ENCODE measurements at regions not wholly inside any gene's neighbourhood (a gene's known extent, or its start where the extent isn't known, plus 50 kb on each side); places are given as distances from the start of the nearest gene placed in this dataset.
"Not testable (repeated sequence)": the region's sequence is repeated elsewhere in the genome, so short reads cannot be mapped to it uniquely, and the experiment has no call there.

DNA sequence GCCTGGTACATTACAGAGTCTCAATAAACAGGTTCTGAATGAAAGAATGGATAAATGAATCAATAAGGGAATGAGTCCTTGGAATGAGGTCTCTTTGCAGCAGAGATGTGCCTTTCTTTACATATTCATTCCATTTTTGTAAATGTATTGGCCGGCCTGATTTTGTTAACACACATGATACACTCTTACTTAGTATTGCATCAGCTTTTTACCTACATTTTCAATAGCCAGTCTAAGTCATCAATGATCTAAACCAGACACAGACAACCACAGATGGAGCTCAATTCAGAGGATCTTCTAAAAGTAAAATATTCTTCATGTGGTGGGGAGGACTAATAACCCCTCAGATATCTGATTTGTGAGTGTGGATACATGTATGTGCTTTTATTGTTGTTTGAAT, 653.1 kb downstream of the LMO4 start:
- H3K4me1 ChIP-seq (ENCODE audit: control insufficient read depth in 2 of 2, insufficient read depth in 2 of 2, low read length in 2 of 2): no peaks in the 10 kb centered on the region
- no peak overlapping the region for H3K4me3 Mint-ChIP-seq
- no peaks in the 10 kb centered on the region for H3K4me1 Mint-ChIP-seq
- no peak overlapping the region for H3K27ac Mint-ChIP-seq
- CTCF ChIA-PET: no interaction called here
- H3K9me3 ChIP-seq (ENCODE audit: control insufficient read depth in 2 of 3, low read length in 3 of 3): no peaks in the 10 kb centered on the region
- DNase-seq (no peak), ATAC-seq (no peak)
- H3K36me3 Mint-ChIP-seq: no peaks in the 10 kb centered on the region
- POLR2A ChIA-PET: no interaction called here
- no peak overlapping the region for H3K27ac ChIP-seq (ENCODE audit: low read depth, low read length)
- H3K36me3 ChIP-seq (ENCODE audit: control insufficient read depth in 2 of 3, insufficient read depth in 3 of 3, low read length in 3 of 3): no peaks in the 10 kb centered on the region
- no peaks in the 10 kb centered on the region for H3K9me3 Mint-ChIP-seq
- H3K4me3 ChIP-seq (ENCODE audit: low read length): no peak overlapping the region
- no peaks in the 10 kb centered on the region for H3K27me3 ChIP-seq (ENCODE audit: control insufficient read depth in 2 of 2, insufficient read depth in 2 of 2, low read length in 2 of 2)
- intact Hi-C loops (cut with micrococcal nuclease): no loop called here
- H3K27me3 Mint-ChIP-seq: peaks cover 0 to 11% (median 6%) of the 10 kb centered on the region in 5 donors

DNA sequence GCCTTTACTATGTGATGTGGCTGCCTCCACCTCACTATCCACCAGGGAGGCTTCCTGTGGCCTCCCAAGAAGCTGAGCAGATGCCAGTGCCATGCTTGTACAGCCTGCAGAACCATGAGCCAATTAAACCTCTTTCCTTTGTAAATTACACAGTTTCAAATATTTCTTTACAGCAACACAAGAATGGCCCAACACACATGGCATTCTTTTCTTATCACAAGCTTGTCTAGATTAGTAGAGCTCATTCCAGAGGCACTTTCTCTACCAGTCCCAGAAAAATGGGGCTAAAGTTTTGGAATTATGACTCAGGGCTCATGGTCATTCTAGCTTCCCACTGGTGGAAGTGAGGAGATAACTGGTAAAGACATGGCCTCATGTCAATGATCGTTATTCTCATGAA, 655.2 kb downstream of the LMO4 start:
- Mint-ChIP-seq H3K9me3 (no peaks in the 10 kb centered on the region), H3K4me3 (no peak overlapping the region), H3K27ac (no peak overlapping the region), H3K4me1 (no peaks in the 10 kb centered on the region), H3K36me3 (no peaks in the 10 kb centered on the region), H3K27me3 (peaks cover 0 to 11% (median 6%) of the 10 kb centered on the region in 5 donors)
- no peaks in the 10 kb centered on the region for H3K27me3 ChIP-seq (ENCODE audit: control insufficient read depth in 2 of 2, insufficient read depth in 2 of 2, low read length in 2 of 2)
- intact Hi-C loops (cut with micrococcal nuclease): no loop called here
- POLR2A ChIA-PET: no interaction called here
- DNase-seq: no peak
- no peaks in the 10 kb centered on the region for H3K9me3 ChIP-seq (ENCODE audit: control insufficient read depth in 2 of 3, low read length in 3 of 3)
- no peak overlapping the region for H3K4me3 ChIP-seq (ENCODE audit: low read length)
- H3K4me1 ChIP-seq (ENCODE audit: control insufficient read depth in 2 of 2, insufficient read depth in 2 of 2, low read length in 2 of 2): no peaks in the 10 kb centered on the region
- CTCF ChIA-PET: interaction anchor here (1.1 kb wide), 1 partner anchor 18 kb away, joined by 3 read pairs; no protein-coding TSS in a partner anchor
- no peaks in the 10 kb centered on the region for H3K36me3 ChIP-seq (ENCODE audit: control insufficient read depth in 2 of 3, insufficient read depth in 3 of 3, low read length in 3 of 3)
- H3K27ac ChIP-seq (ENCODE audit: low read depth, low read length): no peak overlapping the region
- ATAC-seq: no peak

DNA sequence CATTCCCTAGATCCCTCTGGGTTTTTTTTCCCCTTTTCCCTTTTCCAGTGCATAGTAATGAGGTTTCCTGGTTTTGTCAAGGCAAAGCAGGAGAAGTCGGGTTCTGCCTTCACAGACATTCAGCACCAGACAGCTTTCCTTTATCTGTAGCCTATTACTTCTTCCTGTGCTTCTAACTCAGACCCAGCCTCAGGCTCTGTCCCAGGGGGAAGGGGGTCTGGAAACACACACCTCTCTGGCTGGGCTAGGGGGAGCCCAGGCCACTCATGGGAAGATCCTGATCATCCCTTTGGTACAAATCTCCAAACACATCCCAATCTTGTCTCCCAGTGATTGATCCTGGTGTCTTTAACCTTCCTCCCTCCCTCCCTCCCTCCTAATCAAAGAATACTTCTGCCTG, 656.4 kb downstream of the LMO4 start:
- peaks cover 0 to 11% (median 6%) of the 10 kb centered on the region in 5 donors for H3K27me3 Mint-ChIP-seq
- POLR2A ChIA-PET: no interaction called here
- intact Hi-C loops (cut with micrococcal nuclease): no loop called here
- H3K9me3 ChIP-seq (ENCODE audit: control insufficient read depth in 2 of 3, low read length in 3 of 3): no peaks in the 10 kb centered on the region
- DNase-seq: no peak
- H3K27ac ChIP-seq (ENCODE audit: low read depth, low read length): no peak overlapping the region
- H3K4me3 ChIP-seq (ENCODE audit: low read length): no peak overlapping the region
- H3K4me1 ChIP-seq (ENCODE audit: control insufficient read depth in 2 of 2, insufficient read depth in 2 of 2, low read length in 2 of 2): no peaks in the 10 kb centered on the region
- CTCF ChIA-PET: no interaction called here
- no peaks in the 10 kb centered on the region for H3K4me1 Mint-ChIP-seq
- H3K4me3 Mint-ChIP-seq: no peak overlapping the region
- H3K9me3 Mint-ChIP-seq: no peaks in the 10 kb centered on the region
- H3K36me3 ChIP-seq (ENCODE audit: control insufficient read depth in 2 of 3, insufficient read depth in 3 of 3, low read length in 3 of 3): no peaks in the 10 kb centered on the region
- ATAC-seq: no peak
- no peak overlapping the region for H3K27ac Mint-ChIP-seq
- no peaks in the 10 kb centered on the region for H3K27me3 ChIP-seq (ENCODE audit: control insufficient read depth in 2 of 2, insufficient read depth in 2 of 2, low read length in 2 of 2)
- H3K36me3 Mint-ChIP-seq: no peaks in the 10 kb centered on the region

DNA sequence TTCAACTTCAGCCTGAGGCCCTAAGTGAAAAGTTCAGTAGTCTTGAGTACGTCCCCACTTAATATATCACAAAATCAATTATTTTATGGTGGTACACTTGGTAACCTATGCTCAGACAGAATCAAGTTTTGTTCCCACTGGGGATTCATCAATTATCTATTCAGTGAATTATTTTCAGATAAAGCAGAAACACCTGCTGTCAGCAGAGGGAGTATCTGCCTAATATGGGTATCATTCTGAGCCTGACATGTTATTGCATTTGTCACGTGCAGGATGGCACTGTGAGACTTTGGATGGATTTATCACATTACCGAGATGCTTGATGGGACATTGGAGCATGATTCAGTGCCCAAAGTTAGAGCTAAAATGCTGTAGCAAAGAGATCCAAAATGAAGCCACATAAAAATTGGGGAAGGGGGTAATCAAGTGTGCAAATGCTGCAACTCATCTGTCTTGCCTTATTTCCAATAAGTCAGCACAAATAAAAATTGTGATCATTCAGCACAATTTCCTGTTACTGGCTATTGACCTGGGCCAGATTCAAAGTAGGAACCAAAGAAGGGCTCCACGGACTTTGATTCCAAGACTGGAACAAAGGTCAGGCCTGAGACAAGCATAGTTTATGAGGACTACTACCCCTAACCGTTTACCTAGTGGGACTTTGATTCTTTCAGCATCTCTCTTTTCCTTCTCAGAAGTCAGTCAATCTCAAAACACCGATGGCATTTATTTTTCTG, 657.6 kb downstream of the LMO4 start:
- H3K27ac Mint-ChIP-seq: no peak overlapping the region
- intact Hi-C loops (cut with micrococcal nuclease): no loop called here
- no peaks in the 10 kb centered on the region for H3K9me3 Mint-ChIP-seq
- ChIA-PET POLR2A (no interaction called here), CTCF (no interaction called here)
- H3K36me3 Mint-ChIP-seq: no peaks in the 10 kb centered on the region
- Histone ChIP-seq H3K27me3 (ENCODE audit: control insufficient read depth in 2 of 2, insufficient read depth in 2 of 2, low read length in 2 of 2) (no peaks in the 10 kb centered on the region), H3K4me3 (ENCODE audit: low read length) (no peak overlapping the region), H3K36me3 (ENCODE audit: control insufficient read depth in 2 of 3, insufficient read depth in 3 of 3, low read length in 3 of 3) (no peaks in the 10 kb centered on the region), H3K9me3 (ENCODE audit: control insufficient read depth in 2 of 3, low read length in 3 of 3) (no peaks in the 10 kb centered on the region), H3K4me1 (ENCODE audit: control insufficient read depth in 2 of 2, insufficient read depth in 2 of 2, low read length in 2 of 2) (no peaks in the 10 kb centered on the region), H3K27ac (ENCODE audit: low read depth, low read length) (no peak overlapping the region)
- H3K27me3 Mint-ChIP-seq: peaks cover 0 to 11% (median 0%) of the 10 kb centered on the region in 5 donors
- H3K4me1 Mint-ChIP-seq: no peaks in the 10 kb centered on the region
- H3K4me3 Mint-ChIP-seq: no peak overlapping the region
- no peak for DNase-seq
- ATAC-seq: no peak

DNA sequence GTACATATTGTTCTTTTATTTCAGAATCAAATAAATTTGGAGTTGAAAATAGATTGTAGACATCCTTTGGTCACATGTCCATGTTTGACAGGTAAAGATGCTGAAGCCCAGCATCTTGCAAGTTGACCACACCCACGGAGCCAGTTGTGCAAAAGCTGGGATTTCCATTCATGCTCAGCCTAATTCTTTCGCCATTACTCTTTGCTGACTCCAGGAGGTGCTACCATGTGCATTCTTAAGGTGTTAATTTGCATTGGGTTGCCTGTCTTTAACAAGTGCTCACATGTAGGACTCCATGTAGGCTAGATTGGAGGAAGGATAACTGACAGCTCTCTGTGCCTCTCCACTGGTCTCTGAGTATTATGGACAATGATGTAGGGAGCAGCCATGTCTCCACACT, 660.7 kb downstream of the LMO4 start:
- no peaks in the 10 kb centered on the region for H3K4me1 ChIP-seq (ENCODE audit: control insufficient read depth in 2 of 2, insufficient read depth in 2 of 2, low read length in 2 of 2)
- ATAC-seq (no peak), DNase-seq (no peak)
- no peaks in the 10 kb centered on the region for H3K9me3 ChIP-seq (ENCODE audit: control insufficient read depth in 2 of 3, low read length in 3 of 3)
- H3K27me3 ChIP-seq (ENCODE audit: control insufficient read depth in 2 of 2, insufficient read depth in 2 of 2, low read length in 2 of 2): no peaks in the 10 kb centered on the region
- H3K4me3 ChIP-seq (ENCODE audit: low read length): no peak overlapping the region
- peaks cover 0 to 4% (median 0%) of the 10 kb centered on the region in 5 donors for H3K27me3 Mint-ChIP-seq
- CTCF ChIA-PET: no interaction called here
- H3K36me3 ChIP-seq (ENCODE audit: control insufficient read depth in 2 of 3, insufficient read depth in 3 of 3, low read length in 3 of 3): no peaks in the 10 kb centered on the region
- no peaks in the 10 kb centered on the region for H3K9me3 Mint-ChIP-seq
- no peak overlapping the region for H3K27ac ChIP-seq (ENCODE audit: low read depth, low read length)
- no peak overlapping the region for H3K27ac Mint-ChIP-seq
- no peaks in the 10 kb centered on the region for H3K4me1 Mint-ChIP-seq
- H3K4me3 Mint-ChIP-seq: no peak overlapping the region
- no peaks in the 10 kb centered on the region for H3K36me3 Mint-ChIP-seq
- intact Hi-C loops (cut with micrococcal nuclease): no loop called here
- POLR2A ChIA-PET: no interaction called here

DNA sequence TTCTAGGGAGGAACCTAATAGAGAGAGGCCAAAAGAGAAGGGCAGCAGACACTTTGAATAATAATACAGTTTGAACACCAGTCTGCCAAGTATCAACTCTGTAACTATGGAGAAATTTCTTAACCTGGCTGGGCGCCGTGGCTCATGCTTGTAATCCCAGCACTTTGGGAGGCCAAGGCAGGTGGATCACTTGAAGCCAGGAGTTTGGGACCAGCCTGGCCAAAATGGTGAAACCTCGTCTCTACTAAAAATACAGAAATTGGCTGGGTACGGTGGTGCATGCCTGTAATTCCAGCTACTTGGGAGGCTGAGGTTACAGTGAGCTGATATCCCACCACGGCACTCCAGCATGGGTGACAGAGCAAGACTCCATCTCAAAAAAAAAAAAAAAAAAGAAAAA, 663.9 kb downstream of the LMO4 start:
- H3K4me3 Mint-ChIP-seq; H3K9me3 ChIP-seq (ENCODE audit: control insufficient read depth in 2 of 3, low read length in 3 of 3); H3K27me3 Mint-ChIP-seq; H3K9me3 Mint-ChIP-seq; H3K27me3 ChIP-seq (ENCODE audit: control insufficient read depth in 2 of 2, insufficient read depth in 2 of 2, low read length in 2 of 2); POLR2A ChIA-PET; H3K4me3 ChIP-seq (ENCODE audit: low read length); H3K36me3 ChIP-seq (ENCODE audit: control insufficient read depth in 2 of 3, insufficient read depth in 3 of 3, low read length in 3 of 3); H3K27ac Mint-ChIP-seq; H3K4me1 ChIP-seq (ENCODE audit: control insufficient read depth in 2 of 2, insufficient read depth in 2 of 2, low read length in 2 of 2); DNase-seq; CTCF ChIA-PET; H3K36me3 Mint-ChIP-seq; H3K27ac ChIP-seq (ENCODE audit: low read depth, low read length); ATAC-seq; H3K4me1 Mint-ChIP-seq; intact Hi-C loops (cut with micrococcal nuclease): not testable (repeated sequence)

DNA sequence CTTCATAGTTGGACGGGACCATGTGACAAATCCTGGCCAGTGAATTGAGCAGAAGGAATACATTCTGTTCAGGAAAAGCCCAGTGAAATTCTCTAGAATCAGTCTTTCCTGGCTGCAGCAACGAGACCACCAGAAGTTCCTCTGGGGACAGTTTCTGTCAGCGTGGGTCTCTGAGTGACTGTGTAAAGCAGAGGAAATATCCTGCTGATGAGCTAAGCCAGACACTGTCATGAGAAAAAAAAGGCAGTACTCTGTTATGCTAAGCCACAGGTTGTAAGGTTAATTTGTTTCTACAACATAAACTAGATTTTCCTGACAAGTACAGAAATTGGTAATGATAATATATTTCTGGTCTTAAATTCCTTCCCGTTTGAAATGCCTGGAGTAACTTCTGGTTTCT, 664.4 kb downstream of the LMO4 start:
- DNase-seq (no peak), ATAC-seq (no peak)
- Mint-ChIP-seq H3K27me3 (peaks cover 0 to 4% (median 0%) of the 10 kb centered on the region in 5 donors), H3K9me3 (no peaks in the 10 kb centered on the region), H3K4me3 (no peak overlapping the region), H3K27ac (no peak overlapping the region), H3K4me1 (no peaks in the 10 kb centered on the region), H3K36me3 (no peaks in the 10 kb centered on the region)
- CTCF ChIA-PET: no interaction called here
- no peak overlapping the region for H3K4me3 ChIP-seq (ENCODE audit: low read length)
- no peaks in the 10 kb centered on the region for H3K4me1 ChIP-seq (ENCODE audit: control insufficient read depth in 2 of 2, insufficient read depth in 2 of 2, low read length in 2 of 2)
- H3K27ac ChIP-seq (ENCODE audit: low read depth, low read length): no peak overlapping the region
- intact Hi-C loops (cut with micrococcal nuclease): no loop called here
- no peaks in the 10 kb centered on the region for H3K27me3 ChIP-seq (ENCODE audit: control insufficient read depth in 2 of 2, insufficient read depth in 2 of 2, low read length in 2 of 2)
- H3K36me3 ChIP-seq (ENCODE audit: control insufficient read depth in 2 of 3, insufficient read depth in 3 of 3, low read length in 3 of 3): no peaks in the 10 kb centered on the region
- POLR2A ChIA-PET: no interaction called here
- no peaks in the 10 kb centered on the region for H3K9me3 ChIP-seq (ENCODE audit: control insufficient read depth in 2 of 3, low read length in 3 of 3)
